HG03108 (cell line): ENCODE measurements at regions not wholly inside any gene's neighbourhood (a gene's known extent, or its start where the extent isn't known, plus 50 kb on each side); places are given as distances from the start of the nearest gene placed in this dataset.

Experiments used
- ATAC-seq: cut with Tn5 transposase; IDR thresholded peaks from one replicate; pipeline ENCODE4 v1.9.1; 2021; ENCODE audit warnings: moderate library complexity; ENCODE audit not compliant: unreplicated experiment

DNA sequence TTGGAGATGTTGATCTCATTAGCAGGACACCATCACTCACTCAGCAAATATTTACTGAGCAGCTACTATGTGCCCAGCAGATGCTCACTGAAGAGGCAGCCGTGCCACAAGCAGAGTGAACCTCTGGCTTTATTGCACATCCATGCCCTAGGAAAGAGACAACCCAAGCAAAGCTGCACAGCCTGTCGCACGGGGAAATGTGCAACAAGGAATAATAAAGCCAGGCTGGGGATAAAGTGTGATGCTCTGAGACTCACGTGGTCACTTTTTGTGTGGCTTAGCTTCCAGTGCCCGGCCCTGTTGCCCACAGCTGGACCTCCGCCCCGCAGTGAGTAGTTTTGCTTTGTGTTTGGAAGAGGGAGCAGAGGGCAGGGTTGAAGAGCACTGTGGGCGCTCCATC is 130.4 kb upstream of the CDH4 start:
- ATAC-seq, result no peak

DNA sequence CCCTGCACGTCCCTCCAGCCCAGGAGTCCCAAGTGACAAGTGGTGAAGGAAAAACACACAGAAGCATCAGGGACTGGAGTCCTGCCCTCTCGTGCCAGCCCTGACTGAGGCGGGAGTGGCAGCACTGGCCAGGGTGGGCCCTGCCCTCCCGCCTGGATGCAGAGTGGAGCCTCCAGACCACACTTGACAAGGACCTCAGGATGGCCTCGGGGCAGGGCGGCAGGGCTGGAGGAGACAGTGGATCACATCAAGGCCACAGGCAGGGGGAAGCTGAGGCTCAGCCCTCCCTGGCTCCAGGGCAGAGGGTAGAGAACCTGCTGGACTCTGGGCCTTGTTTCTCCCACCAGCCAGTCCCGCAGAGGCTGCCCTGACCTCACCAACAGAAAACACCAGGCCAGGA is 128.8 kb upstream of the CDH4 start:
- ATAC-seq, result no peak

DNA sequence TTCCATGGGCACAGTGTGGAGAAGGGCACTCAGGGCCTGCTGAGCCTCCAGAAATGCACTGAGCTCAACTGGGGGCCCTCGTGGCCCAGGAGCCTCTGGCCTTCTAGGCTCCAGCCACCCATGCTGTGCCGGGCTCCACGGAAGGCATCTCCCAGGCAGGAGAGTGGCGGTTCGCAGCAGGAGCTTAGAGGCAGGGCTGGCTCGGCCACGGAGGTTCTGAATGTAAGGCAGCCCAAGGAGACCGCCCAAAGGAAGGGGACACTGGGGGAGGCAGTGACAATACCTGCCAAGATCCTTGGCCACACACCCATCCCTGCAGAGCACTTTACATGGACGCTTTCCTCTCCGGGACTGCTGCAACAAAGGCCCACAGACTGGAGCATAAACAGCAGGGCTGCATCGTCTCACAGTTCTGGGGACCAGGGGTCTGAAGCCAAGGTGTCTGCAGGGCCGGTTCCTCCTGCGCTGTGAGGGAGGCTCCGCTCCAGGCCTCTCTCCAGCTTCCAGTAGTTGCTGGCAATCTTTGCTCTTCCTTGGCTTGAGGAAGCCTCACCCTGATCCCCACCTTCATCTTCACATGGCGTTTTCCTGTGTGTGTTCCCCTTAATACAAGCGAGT is 128.2 kb upstream of the CDH4 start:
- no peak for ATAC-seq

DNA sequence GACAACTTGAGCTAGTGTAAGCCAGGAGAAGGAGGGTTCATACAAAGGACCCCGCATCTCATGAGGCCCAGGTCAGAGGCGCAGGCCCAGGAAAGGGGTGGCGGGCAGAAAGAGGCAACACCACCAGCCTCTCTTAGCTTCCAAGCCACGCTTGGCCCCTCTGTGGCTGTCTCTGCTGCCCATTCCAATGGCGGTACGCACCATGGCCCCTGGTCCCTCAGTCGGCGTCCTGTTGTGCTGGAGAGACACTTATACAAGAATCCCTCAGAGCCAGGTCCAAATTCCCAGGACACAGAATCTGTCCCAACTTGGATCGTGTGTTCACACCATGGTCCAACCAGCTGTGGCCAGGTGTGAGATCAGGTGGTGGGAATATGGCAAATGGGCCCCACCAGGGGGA is 127.0 kb upstream of the CDH4 start:
- no peak for ATAC-seq

DNA sequence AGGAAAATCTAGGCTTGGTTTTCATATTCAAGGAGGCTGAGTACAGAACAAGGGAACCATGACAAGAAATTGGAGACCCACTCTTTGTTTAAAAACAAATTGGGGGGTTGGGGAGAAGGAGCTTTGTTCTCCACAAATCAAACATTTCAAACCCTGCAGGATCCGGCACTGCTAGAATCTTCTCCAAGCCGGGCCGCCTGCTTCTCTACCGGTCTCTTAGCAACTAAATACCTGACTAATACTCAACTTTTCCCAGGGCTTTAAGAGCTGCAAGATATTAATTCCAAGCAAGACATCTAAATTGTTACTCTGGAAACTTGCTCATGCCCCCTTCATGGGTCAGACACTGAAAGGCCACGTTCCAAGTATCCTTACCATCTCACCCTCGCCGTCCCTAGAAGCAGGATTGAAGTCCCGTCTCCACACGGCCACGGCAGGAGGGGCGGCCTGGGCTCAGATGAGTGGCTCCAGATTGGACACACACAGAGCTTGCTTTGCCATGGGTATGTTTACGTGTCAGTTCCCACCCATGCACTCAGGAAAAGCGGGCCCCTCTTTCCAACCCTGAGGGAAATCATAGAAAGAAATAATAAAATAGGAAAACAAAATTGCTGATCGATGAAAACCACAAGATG is 126.4 kb upstream of the CDH4 start:
- ATAC-seq, result no peak

DNA sequence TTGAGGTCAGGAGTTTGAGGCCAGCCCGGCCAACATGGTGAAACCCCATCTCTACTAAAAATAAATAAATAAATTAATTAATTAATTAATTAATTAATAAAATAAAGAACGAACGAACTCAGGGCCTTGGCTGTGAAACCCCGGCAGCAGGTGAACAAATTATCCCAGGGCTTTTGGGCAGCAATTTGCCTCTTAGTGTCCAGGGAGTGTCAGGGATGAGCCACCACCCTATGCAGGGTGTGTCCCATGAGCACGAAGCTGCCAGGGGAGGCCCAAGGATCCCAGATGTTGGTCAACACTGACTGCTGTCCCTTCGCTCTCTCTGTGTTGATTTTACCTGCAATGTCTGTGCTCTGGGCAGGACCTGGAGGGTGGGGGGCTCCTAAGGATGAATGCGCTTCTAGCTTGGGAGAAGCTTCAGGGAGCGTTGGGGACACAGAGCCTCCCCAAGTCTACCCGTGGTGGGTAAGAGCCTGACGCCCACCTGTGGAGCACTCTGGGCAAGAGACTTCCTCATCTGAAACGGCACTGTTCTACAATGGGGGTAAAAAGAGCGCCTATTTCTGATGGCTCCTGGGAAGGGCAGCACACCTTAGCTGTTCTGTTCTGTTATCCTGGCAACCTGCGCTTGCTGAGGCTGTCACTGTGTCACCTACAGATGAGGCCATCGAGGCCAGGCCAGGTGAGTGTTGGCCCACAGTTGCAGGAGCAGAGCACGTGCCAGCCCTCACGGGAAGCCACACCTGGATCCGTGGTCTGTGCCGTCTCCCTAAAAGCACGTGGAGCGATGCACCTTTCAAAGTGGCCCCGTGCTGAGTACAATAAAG is 125.5 kb upstream of the CDH4 start:
- ATAC-seq, result no peak

DNA sequence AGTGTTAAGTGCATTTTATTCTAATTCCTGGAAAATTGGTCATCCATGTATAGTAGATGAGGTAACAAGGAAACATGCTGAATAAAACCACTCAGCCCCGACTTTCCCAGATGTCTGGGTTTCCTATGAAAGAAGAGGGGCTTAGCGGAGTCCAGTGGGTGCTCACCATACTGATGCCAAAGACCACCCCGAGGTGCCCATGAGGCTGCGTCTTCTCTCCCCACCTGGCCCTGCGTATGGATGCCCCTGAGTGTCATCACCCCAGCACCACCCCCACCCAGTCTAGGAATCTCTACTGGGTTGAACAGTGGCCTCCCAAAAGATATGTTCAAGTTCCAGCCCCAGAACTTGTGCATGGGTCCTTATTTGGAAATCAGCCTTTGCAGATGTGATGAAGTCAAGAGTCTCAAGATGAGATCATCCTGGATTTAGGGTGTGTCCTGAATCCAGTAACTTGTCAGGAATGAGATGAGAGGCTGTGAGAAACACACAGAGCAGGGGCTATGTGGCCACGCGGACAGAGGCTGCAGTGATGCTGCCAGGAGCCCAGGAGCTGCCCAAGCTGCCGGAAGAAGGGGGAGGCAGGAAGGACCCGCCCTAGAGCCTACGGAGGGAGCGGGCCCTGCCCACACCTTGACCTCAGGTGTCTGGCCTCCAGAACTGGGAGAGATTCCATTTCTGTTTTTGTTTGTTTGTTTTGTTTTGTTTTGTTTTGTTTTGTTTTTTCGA is 124.6 kb upstream of the CDH4 start:
- ATAC-seq, result no peak

DNA sequence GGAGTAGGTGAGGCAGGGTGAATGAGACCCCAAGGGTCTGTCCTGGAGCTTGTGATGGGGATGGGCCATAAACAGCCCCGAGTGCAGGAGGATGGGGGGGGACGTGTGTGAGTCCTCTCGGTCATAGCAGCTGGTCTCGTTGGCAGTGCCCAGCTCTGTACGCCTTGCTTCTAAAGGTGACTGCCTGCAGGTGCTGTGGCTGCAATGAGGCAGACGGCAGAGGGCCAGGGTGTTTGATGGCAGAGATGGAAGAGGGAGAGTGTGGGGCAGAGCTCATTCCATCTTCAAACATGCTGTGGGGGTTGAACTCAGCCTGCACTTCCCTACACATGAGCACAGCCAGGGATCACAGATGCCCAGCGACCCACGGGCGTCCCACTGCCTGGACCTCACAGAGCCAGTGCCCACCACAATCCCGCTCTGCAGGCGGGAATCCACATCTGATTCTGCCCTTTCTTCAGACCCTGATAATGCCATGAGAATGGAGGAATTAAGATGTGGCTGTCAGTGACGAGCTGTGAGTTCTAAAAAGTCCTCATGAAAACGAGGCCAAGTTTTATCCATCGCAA is 123.3 kb upstream of the CDH4 start:
- no peak for ATAC-seq

DNA sequence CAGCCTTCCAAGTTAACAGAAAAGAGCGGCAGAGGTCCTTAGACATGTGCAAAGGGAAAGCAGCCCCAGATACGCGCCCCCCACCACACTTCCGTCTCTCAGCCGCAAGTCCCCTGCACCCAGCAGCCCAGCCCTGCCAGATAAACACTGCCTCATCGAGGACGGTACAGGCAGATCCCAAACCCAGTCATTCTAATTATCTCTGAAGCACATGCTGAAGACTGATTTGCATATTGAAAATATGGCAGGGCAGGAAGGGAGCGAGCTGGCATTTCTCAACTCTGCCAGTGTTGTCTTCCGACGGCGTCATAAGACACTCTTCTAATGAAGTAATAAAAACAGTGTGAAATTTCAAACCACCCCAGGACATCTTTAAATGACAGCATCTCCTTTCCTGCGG is 122.8 kb upstream of the CDH4 start:
- no peak for ATAC-seq

DNA sequence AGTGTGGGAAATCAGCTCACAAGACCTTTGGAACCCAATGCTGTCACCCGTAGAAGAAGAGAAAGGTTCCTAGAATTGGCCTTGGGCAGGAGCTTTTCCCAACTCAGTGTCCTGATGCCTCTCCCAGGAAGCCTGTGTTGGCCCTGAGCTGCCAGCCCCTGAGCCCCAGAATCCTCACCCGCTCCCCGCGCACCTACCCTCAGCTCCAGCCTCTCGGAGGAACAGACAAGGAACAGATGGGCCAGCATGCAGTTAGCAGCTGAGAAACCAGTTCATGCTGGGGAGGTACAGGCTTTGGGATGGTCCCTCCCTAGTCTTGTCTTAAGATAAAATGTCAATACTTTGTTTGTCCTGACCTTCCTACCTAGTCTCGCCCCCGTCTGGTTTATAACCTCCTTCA is 121.9 kb upstream of the CDH4 start:
- no peak for ATAC-seq

DNA sequence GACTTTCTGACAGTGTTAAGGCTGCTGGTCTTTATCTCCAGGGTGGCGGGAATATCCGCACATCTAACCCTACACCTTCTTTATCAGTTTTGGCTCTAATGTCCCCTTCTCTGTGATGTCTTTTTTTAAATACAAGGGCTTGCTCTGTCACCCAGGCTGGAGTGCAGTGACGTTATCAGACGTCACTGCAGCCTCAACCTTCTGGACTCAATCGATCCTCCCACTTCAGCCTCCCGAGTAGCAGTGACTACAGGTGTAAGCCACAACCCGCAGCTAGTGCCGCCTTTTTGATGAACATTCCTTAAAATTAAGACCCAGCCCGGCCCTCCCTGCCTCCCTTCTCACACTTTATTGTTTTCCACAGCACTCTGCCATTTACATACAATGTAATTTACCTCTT is 120.1 kb upstream of the CDH4 start:
- no peak for ATAC-seq

DNA sequence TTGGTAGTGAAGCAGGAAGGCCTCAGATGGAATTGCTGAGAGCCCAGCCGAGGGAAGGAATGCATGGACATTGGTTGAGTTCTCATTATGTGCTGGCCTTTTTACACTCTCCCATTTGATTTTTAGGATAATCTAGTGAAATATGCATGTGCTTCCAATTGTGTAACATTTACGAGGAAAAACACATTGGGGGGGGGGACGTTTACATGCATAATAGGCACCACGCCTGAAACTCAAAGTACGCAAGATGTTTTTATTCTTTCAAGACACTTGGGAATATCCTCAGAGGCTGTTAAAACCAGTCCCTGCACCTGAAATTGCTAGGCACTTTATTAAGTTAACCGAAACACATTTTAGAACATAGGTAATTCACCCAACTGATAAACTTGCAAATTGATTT is 118.5 kb upstream of the CDH4 start:
- no peak for ATAC-seq

DNA sequence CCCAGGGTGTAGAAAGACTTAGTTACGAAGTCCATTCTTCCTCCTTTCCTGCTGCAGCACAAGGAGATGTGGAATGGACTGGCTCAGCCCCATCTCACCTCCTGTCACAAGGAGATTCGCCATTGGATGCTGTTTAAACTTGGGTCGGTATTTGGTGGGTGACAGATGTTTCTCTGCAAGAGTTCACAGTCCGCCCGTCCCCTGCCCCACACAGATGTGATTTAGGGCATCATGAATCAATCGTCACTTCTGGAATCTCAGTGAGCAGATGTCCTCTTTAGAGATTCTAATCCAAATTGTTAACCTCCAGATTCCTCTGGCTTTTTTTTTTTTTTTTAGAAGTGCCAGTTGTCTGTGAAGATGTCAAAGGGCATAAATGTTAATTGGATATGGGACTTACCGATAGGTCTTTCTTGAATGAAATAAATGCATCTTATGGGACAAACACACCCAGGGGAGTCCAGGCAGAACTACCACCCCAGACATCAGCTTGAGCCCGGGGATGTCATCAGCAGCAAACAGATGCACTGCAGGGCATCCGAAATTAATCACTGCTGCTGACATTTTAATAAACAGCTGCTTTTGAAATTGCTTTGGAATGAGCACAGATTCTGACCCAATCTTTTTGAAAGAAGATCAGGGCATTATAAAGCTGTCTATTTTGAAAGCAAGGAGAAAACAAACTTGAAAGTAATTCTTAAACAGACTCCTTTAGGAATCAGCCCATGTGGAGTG is 117.6 kb upstream of the CDH4 start:
- ATAC-seq, result no peak

DNA sequence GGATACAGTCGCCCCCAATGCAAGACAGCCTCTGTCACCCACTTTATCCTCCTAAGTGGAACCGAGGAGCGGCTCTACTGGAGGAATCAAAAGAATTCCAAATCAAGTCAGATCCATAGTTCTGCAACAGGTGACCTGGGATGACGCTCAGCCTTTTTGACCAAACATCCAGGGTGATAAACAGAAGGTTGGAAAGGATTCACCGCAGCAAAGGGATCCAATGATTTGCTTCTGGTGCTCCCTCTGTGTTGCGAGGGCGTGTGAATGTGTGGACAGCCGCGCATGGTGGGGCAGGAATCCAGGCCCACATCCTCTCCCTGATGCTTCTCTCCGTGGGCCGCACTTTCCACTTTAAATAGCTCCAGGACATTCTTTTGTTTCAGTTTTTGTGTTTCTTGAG is 116.8 kb upstream of the CDH4 start:
- ATAC-seq, result no peak

DNA sequence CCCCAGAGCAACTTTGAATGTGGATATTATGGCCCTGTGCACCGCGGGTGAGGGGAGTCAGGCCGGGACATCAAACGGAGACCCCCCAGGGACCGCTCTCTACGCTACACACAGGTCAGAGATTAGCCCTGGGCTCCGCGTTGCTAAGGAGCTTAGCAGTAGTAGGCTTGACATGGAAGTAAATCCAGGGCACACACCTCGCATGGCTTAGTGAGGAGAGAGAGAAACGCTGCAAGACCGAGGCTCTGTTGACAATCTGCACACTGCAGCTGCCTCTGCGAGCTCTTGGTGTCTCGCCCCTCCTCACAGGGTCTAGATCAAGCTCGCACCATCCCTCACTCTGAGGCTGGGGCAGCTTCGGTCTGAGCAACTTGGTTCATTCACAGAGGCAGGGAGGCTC is 116.1 kb upstream of the CDH4 start:
- no peak for ATAC-seq

DNA sequence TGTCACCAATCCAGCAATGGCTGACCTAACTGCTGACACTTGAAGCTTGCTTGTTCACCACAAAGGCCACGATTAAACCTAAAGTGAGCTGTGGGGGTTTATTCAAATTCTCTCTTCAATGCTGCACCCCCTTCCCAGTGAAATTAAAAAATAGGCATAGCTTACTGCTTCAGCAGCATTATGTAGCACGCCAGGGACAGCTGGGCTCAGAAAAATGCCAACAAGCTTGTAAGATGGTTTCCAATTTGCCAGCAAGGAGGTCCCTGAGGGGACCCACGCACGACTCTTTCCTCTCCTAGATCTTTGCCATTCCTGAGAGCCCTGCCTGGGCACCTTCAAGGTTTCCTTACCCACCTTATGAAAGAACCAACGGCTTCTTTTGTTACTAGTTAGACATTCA is 113.5 kb upstream of the CDH4 start:
- no peak for ATAC-seq

DNA sequence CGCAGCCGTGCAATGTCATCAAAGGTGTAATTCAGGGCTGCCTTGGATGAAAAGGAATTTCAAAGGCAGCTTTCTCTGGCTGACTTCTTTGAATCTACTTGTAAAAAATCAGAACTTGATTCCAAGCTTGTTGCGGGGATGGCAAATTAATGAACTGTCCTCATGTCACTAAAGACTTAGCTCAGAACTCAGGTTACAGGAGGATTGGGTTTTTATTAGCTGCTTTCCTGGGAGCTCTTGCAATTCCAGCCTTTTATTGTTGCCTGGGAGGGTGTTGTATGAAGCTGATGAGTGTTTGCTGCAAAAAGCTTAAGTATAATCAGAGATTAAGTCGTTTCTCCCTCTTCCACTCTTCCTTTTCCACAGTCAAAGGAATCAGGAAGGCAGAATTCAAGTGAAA is 113.0 kb upstream of the CDH4 start:
- ATAC-seq, result no peak

DNA sequence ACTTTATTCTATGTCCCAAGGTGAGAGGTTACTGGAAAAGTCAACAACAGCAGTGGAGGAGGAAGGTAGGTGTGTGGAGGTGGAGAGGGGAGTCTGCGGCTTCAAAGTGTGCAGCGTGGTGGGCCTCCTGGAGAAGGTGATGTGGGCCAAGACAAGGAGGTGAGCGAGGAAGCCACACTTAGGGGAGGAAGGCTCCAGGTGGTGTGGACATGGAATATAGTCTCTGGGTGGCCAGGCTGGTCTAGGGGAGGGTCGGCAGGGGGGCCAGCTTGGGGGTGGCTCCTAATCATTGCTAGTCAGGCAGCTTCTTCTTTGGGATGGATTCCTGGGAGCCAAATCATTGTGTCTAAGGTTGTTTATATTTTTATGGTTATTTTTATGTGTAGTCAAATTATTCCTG is 111.5 kb upstream of the CDH4 start:
- ATAC-seq, result no peak

DNA sequence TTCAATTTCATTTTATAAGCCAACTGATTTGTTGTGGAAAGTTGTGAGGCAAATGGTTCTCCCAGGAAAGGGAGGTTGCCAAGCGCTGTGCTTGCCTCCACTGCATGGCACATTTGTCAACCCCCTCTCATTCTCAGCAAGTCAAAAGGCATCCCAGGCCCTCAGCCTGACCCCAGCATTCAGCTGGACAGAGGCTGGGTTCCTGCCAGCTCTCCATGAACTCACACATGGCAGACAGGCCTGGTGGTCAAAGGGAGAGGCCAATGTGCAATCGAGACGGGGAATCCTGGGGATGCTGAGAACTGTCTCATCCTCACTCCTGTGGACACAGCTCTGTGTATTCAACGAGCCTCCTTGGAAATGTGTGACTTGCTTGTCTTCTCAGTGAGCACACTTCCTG is 106.0 kb upstream of the CDH4 start:
- ATAC-seq, result no peak

DNA sequence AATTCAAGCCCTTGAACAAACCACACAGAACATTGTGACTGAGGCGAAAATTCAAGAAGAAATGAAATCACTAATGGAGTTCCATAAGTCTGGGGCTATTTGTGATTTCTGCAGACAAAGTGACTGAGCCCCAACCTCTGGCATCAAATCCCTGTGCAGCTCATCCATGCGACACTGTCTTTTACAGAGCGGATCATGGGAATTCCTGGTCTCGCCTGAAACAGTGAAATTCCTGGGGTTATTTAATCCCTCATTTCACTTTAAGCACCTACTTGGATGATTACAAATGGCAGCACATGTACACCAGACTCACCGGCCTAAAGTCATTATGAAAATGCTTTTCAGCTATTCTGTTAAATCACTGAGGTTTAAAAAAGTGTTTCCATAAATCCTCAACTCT is 102.4 kb upstream of the CDH4 start:
- no peak for ATAC-seq

DNA sequence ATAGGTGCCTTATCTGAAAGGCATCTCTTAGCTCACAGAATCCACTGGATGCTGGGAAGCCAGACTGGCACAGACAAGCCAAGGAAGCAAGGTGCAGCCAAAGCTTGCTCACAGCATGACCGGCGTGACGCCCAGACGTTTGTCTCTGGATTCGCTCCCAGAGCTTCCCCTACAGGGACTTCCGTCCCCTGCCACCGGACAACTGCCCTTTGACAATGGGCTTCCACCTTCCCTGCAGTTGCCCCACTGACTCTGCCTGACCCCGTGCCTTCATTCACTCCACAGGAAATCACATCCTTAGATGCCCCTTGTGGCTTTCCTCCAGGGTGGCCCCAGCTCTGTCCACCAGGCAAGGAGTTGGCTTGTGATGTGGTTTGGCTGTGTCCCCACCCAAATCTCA is 94.8 kb upstream of the CDH4 start:
- ATAC-seq, result no peak
